OCI-LY3 (cell line): ENCODE measurements at regions not wholly inside any gene's neighbourhood (a gene's known extent, or its start where the extent isn't known, plus 50 kb on each side); places are given as distances from the start of the nearest gene placed in this dataset.

Experiments used
- CTCF ChIP-seq: fragments of 200-600, 300-600 bp; sonication (generic); IDR thresholded peaks from 2 replicates; pipeline ENCODE4 v1.5.1; 2014; ENCODE audit warnings: antibody characterized with exemption, low read length, low read depth
- EZH2phosphoT487 ChIP-seq: fragments of 200-600 bp; shearing (Covaris generic); IDR thresholded peaks from 2 replicates; pipeline ENCODE4 v1.6.1; 2018; ENCODE audit warnings: antibody characterized with exemption, mixed run types, low read depth

DNA sequence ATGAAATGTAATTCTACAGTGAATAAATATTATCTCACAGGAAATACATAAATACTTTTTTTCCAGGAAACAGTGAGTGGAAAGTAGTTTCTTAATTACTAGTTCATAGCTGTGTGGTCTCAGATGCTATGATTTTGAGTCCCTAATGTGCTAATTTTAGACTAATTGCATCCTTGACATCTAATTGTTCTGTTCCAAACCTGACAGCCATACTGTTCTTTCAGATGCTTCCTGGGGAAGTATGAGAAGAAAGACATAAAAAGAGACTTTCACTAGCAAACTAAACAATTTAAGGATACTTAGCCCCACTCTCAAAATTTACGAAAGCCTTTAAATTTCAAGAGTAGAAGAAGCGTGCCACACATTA is 350.9 kb upstream of the CDH20 start:
- TF ChIP-seq CTCF (no peak), EZH2phosphoT487 (no peak)
